ENCODE measurements at regions not wholly inside any gene's neighbourhood (a gene's known extent, or its start where the extent isn't known, plus 50 kb on each side); places are given as distances from the start of the nearest gene placed in this dataset.

DNA sequence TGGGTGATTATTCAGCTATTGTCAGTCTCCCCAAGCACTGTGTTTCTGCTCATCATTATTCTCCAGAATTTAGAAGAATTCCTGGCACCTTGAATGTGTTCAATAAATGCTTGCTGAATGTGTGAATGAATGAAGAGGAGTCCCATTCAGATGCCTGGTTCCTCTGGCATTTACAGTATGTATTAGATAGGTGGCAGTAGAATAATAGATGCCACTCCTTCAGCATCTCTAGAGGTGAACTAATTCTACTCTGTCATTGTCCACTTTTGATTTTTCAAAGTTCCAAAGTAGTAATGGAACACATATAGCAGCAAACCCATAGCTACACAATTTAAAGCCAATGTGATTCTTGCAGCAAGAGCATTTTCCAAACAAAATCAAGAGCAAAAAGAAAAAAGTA, 118.9 kb upstream of the CEP162 start:
- Histone ChIP-seq H3K36me3 (ENCODE audit: control insufficient read depth, insufficient read depth, low read length) (no peaks in the 10 kb centered on the region), H3K4me3 (ENCODE audit: low read depth, low read length) (no peak overlapping the region), H3K27me3 (ENCODE audit: control insufficient read depth, insufficient read depth, low read length) (no peaks in the 10 kb centered on the region)
- ChIA-PET POLR2A (no interaction called here), CTCF (interaction anchor here (1.0 to 1.5 kb wide), 3 partner anchors 9 to 977 kb away, joined by 3 to 5 read pairs (median 4); no protein-coding TSS in a partner anchor)
- DNase-seq (ENCODE audit: low read depth), result no peak
- TF ChIP-seq, protein P1, sequence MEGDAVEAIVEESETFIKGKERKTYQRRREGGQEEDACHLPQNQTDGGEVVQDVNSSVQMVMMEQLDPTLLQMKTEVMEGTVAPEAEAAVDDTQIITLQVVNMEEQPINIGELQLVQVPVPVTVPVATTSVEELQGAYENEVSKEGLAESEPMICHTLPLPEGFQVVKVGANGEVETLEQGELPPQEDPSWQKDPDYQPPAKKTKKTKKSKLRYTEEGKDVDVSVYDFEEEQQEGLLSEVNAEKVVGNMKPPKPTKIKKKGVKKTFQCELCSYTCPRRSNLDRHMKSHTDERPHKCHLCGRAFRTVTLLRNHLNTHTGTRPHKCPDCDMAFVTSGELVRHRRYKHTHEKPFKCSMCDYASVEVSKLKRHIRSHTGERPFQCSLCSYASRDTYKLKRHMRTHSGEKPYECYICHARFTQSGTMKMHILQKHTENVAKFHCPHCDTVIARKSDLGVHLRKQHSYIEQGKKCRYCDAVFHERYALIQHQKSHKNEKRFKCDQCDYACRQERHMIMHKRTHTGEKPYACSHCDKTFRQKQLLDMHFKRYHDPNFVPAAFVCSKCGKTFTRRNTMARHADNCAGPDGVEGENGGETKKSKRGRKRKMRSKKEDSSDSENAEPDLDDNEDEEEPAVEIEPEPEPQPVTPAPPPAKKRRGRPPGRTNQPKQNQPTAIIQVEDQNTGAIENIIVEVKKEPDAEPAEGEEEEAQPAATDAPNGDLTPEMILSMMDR (IDR thresholded peaks at IDR 0.05; ENCODE audit: insufficient read depth, low read depth, low read length), result peak; percentile 41

GRCh38 chr6:84344005-84344404, 116.6 kb upstream of the CEP162 start:
- DNase-seq (ENCODE audit: low read depth), result no peak
- no peaks in the 10 kb centered on the region; the same call in 1 of the 2 replicates for H3K27me3 ChIP-seq (ENCODE audit: control insufficient read depth, insufficient read depth, low read length)
- no peaks in the 10 kb centered on the region for H3K36me3 ChIP-seq (ENCODE audit: control insufficient read depth, insufficient read depth, low read length)
- ChIA-PET POLR2A (no interaction called here), CTCF (no interaction called here)
- no peak overlapping the region for H3K4me3 ChIP-seq (ENCODE audit: low read depth, low read length)
- TF ChIP-seq, protein P1 (IDR thresholded peaks at IDR 0.05; ENCODE audit: insufficient read depth, low read depth, low read length), result no peak

- POLR2A ChIA-PET, result no interaction called here
- no peak overlapping the region for H3K4me3 ChIP-seq (ENCODE audit: low read depth, low read length)
- CTCF ChIA-PET, result no interaction called here
- no peak for DNase-seq (ENCODE audit: low read depth)
- TF ChIP-seq, protein P1 (IDR thresholded peaks at IDR 0.05; ENCODE audit: insufficient read depth, low read depth, low read length), result no peak
- no peaks in the 10 kb centered on the region for H3K36me3 ChIP-seq (ENCODE audit: control insufficient read depth, insufficient read depth, low read length)
- H3K27me3 ChIP-seq (ENCODE audit: control insufficient read depth, insufficient read depth, low read length), result no peaks in the 10 kb centered on the region; the same call in 1 of the 2 replicates
These were observed 113.0 kb upstream of the CEP162 start for GRCh38 chr6:84340422-84340821.

- CTCF ChIA-PET, result no interaction called here
- POLR2A ChIA-PET, result no interaction called here
- Histone ChIP-seq H3K36me3 (ENCODE audit: control insufficient read depth, insufficient read depth, low read length) (no peaks in the 10 kb centered on the region), H3K4me3 (ENCODE audit: low read depth, low read length) (no peak overlapping the region), H3K27me3 (ENCODE audit: control insufficient read depth, insufficient read depth, low read length) (no peaks in the 10 kb centered on the region)
- TF ChIP-seq, protein P1 (IDR thresholded peaks at IDR 0.05; ENCODE audit: insufficient read depth, low read depth, low read length), result no peak
- no peak for DNase-seq (ENCODE audit: low read depth)
These were observed 106.4 kb upstream of the CEP162 start for GRCh38 chr6:84333842-84334241.

GRCh38 chr6:84332139-84333034, 104.9 kb upstream of the CEP162 start:
- ChIA-PET CTCF (no interaction called here), POLR2A (no interaction called here)
- no peak for DNase-seq (ENCODE audit: low read depth)
- H3K4me3 ChIP-seq (ENCODE audit: low read depth, low read length), result no peak overlapping the region
- TF ChIP-seq, protein P1 (IDR thresholded peaks at IDR 0.05; ENCODE audit: insufficient read depth, low read depth, low read length), result no peak
- no peaks in the 10 kb centered on the region for H3K27me3 ChIP-seq (ENCODE audit: control insufficient read depth, insufficient read depth, low read length)
- H3K36me3 ChIP-seq (ENCODE audit: control insufficient read depth, insufficient read depth, low read length), result no peaks in the 10 kb centered on the region

Measured in BJ (cell line).